HG02840 (cell line): ENCODE measurements at regions not wholly inside any gene's neighbourhood (a gene's known extent, or its start where the extent isn't known, plus 50 kb on each side); places are given as distances from the start of the nearest gene placed in this dataset.

Experiments
- ATAC-seq: cut with Tn5 transposase; IDR thresholded peaks from one replicate; pipeline ENCODE4 v1.9.1; 2021; ENCODE audit warnings: mild to moderate bottlenecking, moderate library complexity, moderate number of reproducible peaks; ENCODE audit not compliant: unreplicated experiment, low FRiP score

DNA sequence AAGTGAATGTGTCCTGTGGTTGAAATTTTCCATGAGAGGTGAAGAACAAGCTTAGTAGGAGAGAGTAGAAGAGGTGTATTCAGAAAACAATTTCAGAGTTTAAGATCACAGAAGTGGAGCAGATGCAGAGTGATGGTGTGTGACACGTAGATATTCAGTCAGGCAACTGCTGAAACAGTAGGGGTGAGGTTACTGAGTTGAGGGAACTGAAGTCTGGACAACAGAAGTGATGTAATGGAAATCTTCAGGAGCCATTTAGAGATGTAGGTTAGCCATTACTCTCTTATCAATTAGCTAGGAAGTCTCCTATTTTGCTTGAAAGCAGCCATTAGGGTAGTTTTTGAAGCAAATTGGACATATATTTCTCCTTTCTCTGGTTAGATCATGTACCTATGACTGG, 584.4 kb downstream of the PKHD1 start:
- no peak for ATAC-seq

GRCh38 chr6:51505434-51505833, 582.0 kb downstream of the PKHD1 start:
- ATAC-seq: no peak

GRCh38 chr6:51509597-51509996, 577.8 kb downstream of the PKHD1 start:
- ATAC-seq: no peak

DNA sequence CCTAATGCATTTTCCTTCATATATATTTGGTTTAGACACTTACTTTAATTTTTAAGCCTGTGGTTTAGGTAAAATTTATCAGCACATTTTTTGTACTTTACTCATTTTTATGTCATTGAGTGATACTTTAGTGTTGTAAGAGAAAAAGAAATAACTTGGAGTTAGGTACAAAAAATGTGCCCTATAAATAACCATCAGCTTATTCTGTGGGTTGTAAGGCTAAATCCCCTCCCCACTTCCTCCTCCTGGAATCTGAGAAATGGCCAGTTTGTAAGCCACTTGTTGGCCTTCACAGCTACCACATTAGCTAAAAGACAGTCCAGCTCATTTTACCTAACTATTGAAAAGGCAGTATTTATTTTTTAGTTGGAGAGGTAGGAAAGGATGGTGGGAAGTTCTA, 576.3 kb downstream of the PKHD1 start:
- no peak for ATAC-seq

DNA sequence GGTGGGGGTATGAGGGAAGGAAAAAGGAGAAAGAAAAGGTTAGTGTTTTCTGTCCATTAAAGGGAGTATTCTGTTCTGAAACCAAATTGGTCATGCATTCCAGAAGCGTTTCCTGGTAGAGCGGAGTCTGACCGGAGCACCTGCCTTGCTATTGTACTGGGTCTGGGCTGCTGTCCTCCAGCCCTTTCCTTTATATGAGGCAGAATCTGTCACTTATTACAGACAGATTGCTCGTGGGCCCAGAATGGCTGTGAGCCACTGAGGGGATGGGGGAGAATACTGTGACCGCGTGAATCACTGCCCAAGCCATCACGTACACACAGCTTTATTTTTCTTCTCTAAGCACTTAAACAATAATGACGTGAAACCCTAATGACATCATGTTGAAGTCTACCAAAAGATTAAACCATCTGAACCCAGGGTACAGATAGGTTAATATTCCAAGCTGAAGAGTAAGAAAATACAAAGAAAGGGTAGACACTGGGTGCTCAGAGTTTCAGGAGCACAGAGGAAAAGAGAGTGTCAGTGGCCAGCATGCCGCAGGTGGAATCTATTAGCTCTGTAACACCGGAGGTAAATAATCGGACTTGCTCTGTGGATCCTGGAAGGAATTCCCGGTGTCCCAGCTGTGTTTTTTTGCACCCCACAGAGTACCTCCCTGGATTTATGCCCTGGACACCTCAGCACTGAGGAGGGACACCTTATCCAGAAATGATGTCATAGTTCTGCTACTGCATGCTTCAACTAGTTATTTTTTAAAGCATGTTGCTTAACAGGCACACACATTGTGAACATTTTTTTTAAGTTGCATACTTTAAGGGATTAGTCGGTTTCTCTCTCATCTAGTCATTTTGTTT, 573.3 kb downstream of the PKHD1 start:
- ATAC-seq: no peak

GRCh38 chr6:51514748-51515402, 572.5 kb downstream of the PKHD1 start:
- no peak for ATAC-seq

DNA sequence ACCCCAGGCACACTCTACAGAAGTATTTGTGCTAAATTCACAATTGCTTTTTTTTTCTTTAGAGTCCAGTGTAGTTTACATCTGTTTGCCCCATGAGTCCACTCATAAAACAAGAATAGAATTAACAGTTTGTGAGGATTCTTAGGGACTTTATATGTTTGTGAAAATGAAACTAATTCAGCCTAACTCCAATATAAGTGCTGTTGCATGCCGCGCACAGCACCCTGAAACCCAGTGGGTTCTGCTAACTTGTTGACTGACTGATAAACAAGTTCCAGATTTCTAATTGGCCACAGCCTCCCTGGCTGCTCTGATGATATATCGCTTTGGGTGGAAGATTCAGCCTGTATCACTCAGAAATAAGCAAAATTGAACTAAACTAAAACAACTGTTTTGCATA, 561.4 kb downstream of the PKHD1 start:
- ATAC-seq: no peak

GRCh38 chr6:51526922-51527321, 560.5 kb downstream of the PKHD1 start:
- no peak for ATAC-seq

GRCh38 chr6:51528556-51528955, 558.9 kb downstream of the PKHD1 start:
- no peak for ATAC-seq

DNA sequence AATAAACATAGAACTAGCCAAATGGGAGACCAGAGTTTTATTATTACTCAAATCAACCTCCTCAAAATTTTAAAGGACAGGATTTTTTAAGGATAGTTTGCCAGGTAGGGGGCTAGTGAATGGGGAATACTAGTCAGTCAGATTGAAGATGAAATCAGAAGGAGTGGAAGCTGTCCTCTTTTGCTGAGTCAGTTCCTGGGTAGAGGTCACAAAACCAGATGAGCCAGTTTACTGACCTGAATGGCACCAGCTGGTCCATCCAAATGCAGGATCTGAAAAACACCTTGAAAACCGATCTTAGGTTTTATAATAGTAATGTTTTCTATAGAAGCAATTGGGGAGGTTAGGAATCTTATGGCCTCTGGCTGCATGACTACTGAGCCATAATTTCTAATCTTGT, 558.2 kb downstream of the PKHD1 start:
- no peak for ATAC-seq

GRCh38 chr6:51531623-51532022, 555.8 kb downstream of the PKHD1 start:
- no peak for ATAC-seq

DNA sequence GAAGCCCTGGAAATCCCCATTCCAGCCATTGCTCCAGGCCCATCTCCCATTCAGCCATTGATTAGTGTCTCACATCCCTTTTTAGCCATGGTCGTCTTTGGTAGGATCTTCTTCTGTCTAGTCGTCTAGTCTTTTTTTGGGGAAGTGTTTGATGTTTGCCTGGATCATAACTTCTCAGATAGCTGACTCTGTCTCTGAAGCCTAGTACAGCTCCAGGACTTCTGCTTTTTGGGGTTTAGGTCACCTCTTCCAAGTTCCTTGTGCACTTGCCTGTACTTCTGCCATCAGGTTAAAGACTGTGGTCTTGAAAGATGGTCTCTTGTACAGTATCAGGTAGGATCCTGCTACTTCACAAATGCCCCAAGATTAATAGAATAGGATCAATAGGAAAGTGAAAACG, 553.5 kb downstream of the PKHD1 start:
- ATAC-seq: no peak

GRCh38 chr6:51535327-51535726, 552.1 kb downstream of the PKHD1 start:
- no peak for ATAC-seq

DNA sequence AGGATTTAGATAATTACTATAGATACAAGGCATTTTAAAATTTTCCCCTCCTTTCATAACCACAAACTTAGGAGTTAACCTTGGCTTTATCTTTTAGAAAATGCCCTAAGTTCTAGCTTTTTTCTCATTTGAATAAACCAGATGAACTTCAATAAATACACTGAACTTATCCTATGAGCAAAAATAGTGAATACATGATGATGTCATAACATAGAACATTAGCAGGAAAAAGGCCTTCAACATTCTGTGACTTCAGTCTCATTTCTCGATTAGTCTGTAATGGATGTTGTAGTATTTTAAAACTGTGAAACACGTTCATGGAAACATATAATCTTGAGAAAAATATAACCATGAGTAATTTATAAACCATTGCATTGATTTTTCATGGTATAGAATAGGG, 550.7 kb downstream of the PKHD1 start:
- no peak for ATAC-seq

GRCh38 chr6:51541847-51542246, 545.6 kb downstream of the PKHD1 start:
- no peak for ATAC-seq

DNA sequence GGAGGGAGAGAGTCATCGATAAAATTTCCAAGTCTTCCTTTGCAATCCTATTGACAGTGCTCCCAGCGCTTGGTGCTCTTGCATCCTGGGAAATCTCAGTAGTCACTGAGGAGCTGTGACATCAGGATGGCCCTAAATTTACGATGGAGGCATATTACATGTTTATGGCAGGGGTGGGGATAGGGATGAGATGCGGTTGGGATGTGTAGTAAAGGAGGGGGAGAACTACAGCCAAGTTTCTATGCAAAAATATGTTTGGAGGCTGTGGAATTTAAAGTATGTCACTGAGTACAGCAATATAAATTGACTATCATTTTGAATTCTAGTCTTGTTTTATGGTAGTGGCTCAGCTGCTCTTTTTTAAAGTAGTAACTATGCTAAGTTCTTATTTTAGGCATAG, 544.9 kb downstream of the PKHD1 start:
- ATAC-seq: no peak

GRCh38 chr6:51550243-51550642, 537.2 kb downstream of the PKHD1 start:
- ATAC-seq: no peak

- ATAC-seq: no peak
Measured at GRCh38 chr6:51552435-51552834, 535.0 kb downstream of the PKHD1 start.

- no peak for ATAC-seq
Measured at GRCh38 chr6:51553246-51554015, 534.0 kb downstream of the PKHD1 start.

GRCh38 chr6:51554029-51554428, 533.4 kb downstream of the PKHD1 start:
- ATAC-seq: no peak

DNA sequence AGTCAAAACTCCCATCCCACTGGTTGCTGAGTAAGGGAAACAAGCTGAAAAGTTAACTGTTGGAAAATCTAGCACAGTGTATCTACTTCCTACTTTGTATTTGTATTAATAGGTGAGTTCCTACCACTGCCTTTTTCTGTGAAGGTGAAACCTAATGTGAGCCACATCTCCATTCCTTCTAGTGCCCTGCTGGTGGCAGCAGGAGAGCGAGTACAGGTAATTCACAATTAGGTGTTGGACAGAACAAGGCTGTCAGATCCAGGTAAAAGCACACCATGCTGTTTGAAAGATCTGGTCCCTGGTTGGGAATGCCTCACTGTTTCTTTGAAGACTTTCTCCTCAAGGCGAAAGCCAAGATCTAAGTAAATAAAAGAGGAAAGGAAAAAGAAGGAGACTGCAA, 528.4 kb downstream of the PKHD1 start:
- ATAC-seq: no peak
